ENCODE measurements at regions not wholly inside any gene's neighbourhood (a gene's known extent, or its start where the extent isn't known, plus 50 kb on each side); places are given as distances from the start of the nearest gene placed in this dataset.

- Histone ChIP-seq H3K4me2 (ENCODE audit: low read depth, low read length) (no peak overlapping the region), H3K27ac (ENCODE audit: extremely low read length, insufficient read depth, low read length) (no peak overlapping the region), H3K27me3 (ENCODE audit: control insufficient read depth in 1 of 2, insufficient read depth in 2 of 2, low read length in 2 of 2) (no peaks in the 10 kb centered on the region), H3K9ac (ENCODE audit: insufficient read depth, low read depth, low read length) (no peak overlapping the region), H4K20me1 (ENCODE audit: insufficient read depth, low read length) (no peaks in the 10 kb centered on the region), H3K9me3 (ENCODE audit: low read length) (peaks cover 63% of the 10 kb centered on the region), H3K36me3 (replicated peaks in 1 of 2; ENCODE audit: control insufficient read depth in 1 of 2, insufficient read depth in 2 of 2, low read length in 2 of 2) (no peaks in the 10 kb centered on the region), H3K4me1 (ENCODE audit: insufficient read depth, low read length) (no peaks in the 10 kb centered on the region), H2AFZ (ENCODE audit: low read length) (no peak overlapping the region), H3K4me3 (replicated peaks in 1 of 3; ENCODE audit: insufficient read depth in 1 of 3, low read depth in 2 of 3, low read length in 3 of 3) (no peak overlapping the region), H3K79me2 (ENCODE audit: insufficient read depth, low read length) (no peaks in the 10 kb centered on the region)
- intact Hi-C loops (cut with micrococcal nuclease; ENCODE audit: unreplicated experiment) = no loop called here
- ATAC-seq = no peak
- TF ChIP-seq SKI (IDR thresholded peaks at IDR 0.05; ENCODE audit: partially characterized antibody) (no peak), ZGPAT (CRISPR knock-in tag; IDR thresholded peaks at IDR 0.05) (no peak), HDAC2 (CRISPR knock-in tag; IDR thresholded peaks at IDR 0.05) (no peak), HCFC1 (IDR thresholded peaks at IDR 0.05; ENCODE audit: low read depth, low read length) (no peak), HNRNPUL1 (IDR thresholded peaks at IDR 0.05; ENCODE audit: low read depth, low read length) (no peak), CERS6 (CRISPR knock-in tag; IDR thresholded peaks at IDR 0.05) (no peak), KLF16 (CRISPR knock-in tag; IDR thresholded peaks at IDR 0.05) (no peak), ZNF160 (CRISPR knock-in tag; IDR thresholded peaks at IDR 0.05) (no peak), FLYWCH1 (CRISPR knock-in tag; IDR thresholded peaks at IDR 0.05) (no peak), CEBPG (CRISPR knock-in tag; IDR thresholded peaks at IDR 0.05) (no peak), ZNF609 (CRISPR knock-in tag; IDR thresholded peaks at IDR 0.05; ENCODE audit: borderline replicate concordance) (no peak), ZNF292 (CRISPR knock-in tag; IDR thresholded peaks at IDR 0.05; ENCODE audit: borderline replicate concordance, low read depth) (no peak), ZNF580 (CRISPR knock-in tag; IDR thresholded peaks at IDR 0.05; ENCODE audit: borderline replicate concordance, low read depth) (no peak), MED13 (CRISPR knock-in tag; IDR thresholded peaks at IDR 0.05) (no peak), MATR3 (CRISPR knock-in tag; IDR thresholded peaks at IDR 0.05) (no peak), MAX (IDR thresholded peaks at IDR 0.05) (no peak)
- TF ChIP-seq, protein P1, sequence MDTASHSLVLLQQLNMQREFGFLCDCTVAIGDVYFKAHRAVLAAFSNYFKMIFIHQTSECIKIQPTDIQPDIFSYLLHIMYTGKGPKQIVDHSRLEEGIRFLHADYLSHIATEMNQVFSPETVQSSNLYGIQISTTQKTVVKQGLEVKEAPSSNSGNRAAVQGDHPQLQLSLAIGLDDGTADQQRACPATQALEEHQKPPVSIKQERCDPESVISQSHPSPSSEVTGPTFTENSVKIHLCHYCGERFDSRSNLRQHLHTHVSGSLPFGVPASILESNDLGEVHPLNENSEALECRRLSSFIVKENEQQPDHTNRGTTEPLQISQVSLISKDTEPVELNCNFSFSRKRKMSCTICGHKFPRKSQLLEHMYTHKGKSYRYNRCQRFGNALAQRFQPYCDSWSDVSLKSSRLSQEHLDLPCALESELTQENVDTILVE (CRISPR knock-in tag; IDR thresholded peaks at IDR 0.05) = no peak
- BruUV-seq (replicated peaks) = no TSS peak
- no peak for FAIRE-seq
- DNase-seq (ENCODE audit: low spot score) = no peak
- ChIA-PET CTCF (ENCODE audit: low intra/inter-chr PET ratio, low total read pairs) (no interaction called here), POLR2A (no interaction called here)
- in situ Hi-C loops (cut with HindIII; ENCODE audit: extremely low pct_ligation_motif_present, low pct_unique_long_range_greater_than_20kb) = no loop called here
Observed at GRCh38 chr16:61194573-61194972, 841.7 kb downstream of the CDH8 start.

Measured in HepG2 (cell line).